ENCODE measurements at regions not wholly inside any gene's neighbourhood (a gene's known extent, or its start where the extent isn't known, plus 50 kb on each side); places are given as distances from the start of the nearest gene placed in this dataset.

- TF ChIP-seq ATF2 (tag by site-specific recombination; IDR thresholded peaks at IDR 0.05; ENCODE audit: low read depth) (no peak), ZNF169 (tag by site-specific recombination; IDR thresholded peaks at IDR 0.05) (no peak), ZNF654 (tag by site-specific recombination; IDR thresholded peaks at IDR 0.05; ENCODE audit: low read depth) (no peak), ZBTB11 (tag by site-specific recombination; conservative IDR thresholded peaks at IDR 0.05; ENCODE audit: low read depth) (no peak), REST (tag by site-specific recombination; IDR thresholded peaks at IDR 0.05) (no peak), ZNF18 (tag by site-specific recombination; IDR thresholded peaks at IDR 0.05) (no peak), CTCF (tag by site-specific recombination; IDR thresholded peaks at IDR 0.05) (no peak), ZSCAN5A (tag by site-specific recombination; IDR thresholded peaks at IDR 0.05) (no peak)
Observed at GRCh38 chr6:84467296-84467695, 239.9 kb upstream of the CEP162 start.

Measured in HEK293 (cell line).